ENCODE measurements at regions not wholly inside any gene's neighbourhood (a gene's known extent, or its start where the extent isn't known, plus 50 kb on each side); places are given as distances from the start of the nearest gene placed in this dataset.

DNA sequence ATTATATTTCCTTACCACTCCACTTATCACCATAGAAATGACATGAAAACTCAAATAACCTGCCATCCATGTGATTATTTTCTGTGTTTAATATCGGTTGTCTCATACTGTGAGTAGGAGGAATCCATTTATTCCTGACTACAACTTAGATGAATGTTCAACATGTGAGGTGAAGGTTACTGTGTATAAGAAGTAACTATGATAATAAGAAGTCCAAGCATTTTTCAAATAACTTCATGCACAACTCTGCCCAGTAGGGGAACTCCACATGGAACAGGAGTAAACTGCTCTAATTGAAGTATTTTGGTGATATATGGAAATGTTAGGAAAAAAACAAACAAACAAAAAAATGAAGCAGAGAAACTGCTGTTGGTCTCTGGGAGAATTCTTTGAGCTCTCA lies 447.5 kb upstream of the GRIN3A start:
- TF ChIP-seq CTCF (IDR thresholded peaks at IDR 0.05) (no peak), EP300 (IDR thresholded peaks at IDR 0.05) (no peak)

Measured in esophagus muscularis mucosa (tissue), 3 donors.